Hepatocyte (in vitro differentiated cells): ENCODE measurements at regions not wholly inside any gene's neighbourhood (a gene's known extent, or its start where the extent isn't known, plus 50 kb on each side); places are given as distances from the start of the nearest gene placed in this dataset.

Experiments used
- DNase-seq: peaks from one replicate; pipeline ENCODE4 v3.0.0-alpha.2; 2016; ENCODE audit warnings: low spot score
- H2AFZ ChIP-seq: fragments of 200-600 bp; sonication (generic); 2 replicates; pipeline ENCODE4 v1.6.0; 2016; ENCODE audit warnings: antibody characterized with exemption, mild to moderate bottlenecking
- H3K27ac ChIP-seq: fragments of 200-600 bp; sonication (generic); 2 replicates; pipeline ENCODE4 v1.5.1; 2016; ENCODE audit warnings: mild to moderate bottlenecking
- H3K27me3 ChIP-seq: fragments of 200-600 bp; sonication (generic); 2 replicates; pipeline ENCODE4 v1.6.1; 2016
- H3K36me3 ChIP-seq: fragments of 200-600 bp; sonication (generic); replicated peaks from 2 replicates; pipeline ENCODE4 v1.5.1; 2016; ENCODE audit warnings: low read depth; ENCODE audit not compliant: insufficient read depth
- H3K4me1 ChIP-seq: fragments of 200-600 bp; sonication (generic); 2 replicates; pipeline ENCODE4 v1.5.1; 2016; ENCODE audit warnings: mild to moderate bottlenecking, moderate library complexity; ENCODE audit not compliant: insufficient read depth
- H3K4me2 ChIP-seq: fragments of 200-600 bp; sonication (generic); 2 replicates; pipeline ENCODE4 v1.6.0; 2016
- H3K4me3 ChIP-seq: fragments of 200-600 bp; sonication (generic); 2 replicates; pipeline ENCODE4 v1.5.1; 2016; ENCODE audit warnings: mild to moderate bottlenecking
- H3K79me2 ChIP-seq: fragments of 200-600 bp; sonication (generic); 2 replicates; pipeline ENCODE4 v1.6.0; 2017; ENCODE audit warnings: mild to moderate bottlenecking
- H3K9me2 ChIP-seq: fragments of 200-600 bp; sonication (generic); replicated peaks from 2 replicates; pipeline ENCODE4 v1.6.0; 2017; ENCODE audit warnings: mild to moderate bottlenecking; ENCODE audit not compliant: insufficient read depth
- H3K9me3 ChIP-seq: fragments of 200-600 bp; sonication (generic); 2 replicates; pipeline ENCODE4 v1.5.1; 2016; ENCODE audit warnings: low read depth, mild to moderate bottlenecking
- H4K20me1 ChIP-seq: fragments of 200-600 bp; sonication (generic); 2 replicates; pipeline ENCODE4 v1.6.0; 2016; ENCODE audit warnings: mild to moderate bottlenecking; ENCODE audit not compliant: insufficient read depth, poor library complexity, severe bottlenecking
- EZH2 ChIP-seq: fragments of 200-600 bp; sonication (generic); IDR thresholded peaks from 2 replicates; pipeline ENCODE4 v1.6.1; 2016; ENCODE audit warnings: antibody characterized with exemption, mild to moderate bottlenecking, borderline replicate concordance
- EZH2phosphoT487 ChIP-seq: fragments of 200-600 bp; sonication (generic); IDR thresholded peaks from one replicate; pipeline ENCODE4 v1.6.1; 2018; ENCODE audit warnings: antibody characterized with exemption, mild to moderate bottlenecking, low read depth, moderate library complexity; ENCODE audit not compliant: unreplicated experiment, severe bottlenecking
- WGBS: methylation state at CpG from one replicate; pipeline ENCODE4 v1.1.6; 2016; ENCODE audit warnings: low lambda C conversion rate; ENCODE audit errors: missing lambda C conversion rate; 5-methylcytosine and 5-hydroxymethylcytosine counted together
- TF ChIP-seq, protein P1 (sequence below): fragments of 200-600 bp; sonication (generic); IDR thresholded peaks from 2 replicates; pipeline ENCODE4 v1.5.1; 2016; ENCODE audit warnings: antibody characterized with exemption, mild to moderate bottlenecking; ENCODE audit not compliant: poor library complexity

DNA sequence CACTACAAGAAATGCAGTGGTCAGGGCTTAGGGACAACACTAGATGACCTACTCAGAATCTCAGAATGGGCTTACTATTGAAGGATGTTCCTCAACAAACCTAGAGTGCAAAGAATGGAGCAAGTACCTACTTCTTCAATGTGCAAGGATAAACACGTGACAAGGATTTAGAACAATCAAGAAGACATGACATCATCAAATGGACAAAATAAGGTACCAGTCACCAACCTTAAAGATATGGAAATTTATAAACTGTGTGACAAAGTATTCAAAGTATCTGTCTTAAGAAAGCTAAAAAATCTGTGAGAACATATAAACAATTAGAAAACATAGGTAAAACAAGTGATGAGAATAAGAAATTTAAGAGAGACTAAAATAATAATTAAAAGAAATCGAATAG lies 656.1 kb downstream of the ZWINT start:
- no peak overlapping the region for H3K4me3 ChIP-seq
- DNase-seq = no peak
- no peak overlapping the region for H3K4me2 ChIP-seq
- H3K9me3 ChIP-seq = no peaks in the 10 kb centered on the region
- TF ChIP-seq EZH2phosphoT487 (no peak), EZH2 (no peak)
- TF ChIP-seq, protein P1, sequence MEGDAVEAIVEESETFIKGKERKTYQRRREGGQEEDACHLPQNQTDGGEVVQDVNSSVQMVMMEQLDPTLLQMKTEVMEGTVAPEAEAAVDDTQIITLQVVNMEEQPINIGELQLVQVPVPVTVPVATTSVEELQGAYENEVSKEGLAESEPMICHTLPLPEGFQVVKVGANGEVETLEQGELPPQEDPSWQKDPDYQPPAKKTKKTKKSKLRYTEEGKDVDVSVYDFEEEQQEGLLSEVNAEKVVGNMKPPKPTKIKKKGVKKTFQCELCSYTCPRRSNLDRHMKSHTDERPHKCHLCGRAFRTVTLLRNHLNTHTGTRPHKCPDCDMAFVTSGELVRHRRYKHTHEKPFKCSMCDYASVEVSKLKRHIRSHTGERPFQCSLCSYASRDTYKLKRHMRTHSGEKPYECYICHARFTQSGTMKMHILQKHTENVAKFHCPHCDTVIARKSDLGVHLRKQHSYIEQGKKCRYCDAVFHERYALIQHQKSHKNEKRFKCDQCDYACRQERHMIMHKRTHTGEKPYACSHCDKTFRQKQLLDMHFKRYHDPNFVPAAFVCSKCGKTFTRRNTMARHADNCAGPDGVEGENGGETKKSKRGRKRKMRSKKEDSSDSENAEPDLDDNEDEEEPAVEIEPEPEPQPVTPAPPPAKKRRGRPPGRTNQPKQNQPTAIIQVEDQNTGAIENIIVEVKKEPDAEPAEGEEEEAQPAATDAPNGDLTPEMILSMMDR = no peak
- no peaks in the 10 kb centered on the region for H3K27me3 ChIP-seq
- H4K20me1 ChIP-seq = no peaks in the 10 kb centered on the region
- no peak overlapping the region for H2AFZ ChIP-seq
- WGBS = 94% methylated on average over 2 of the region's 2 CpGs
- peaks cover 3% of the 10 kb centered on the region for H3K9me2 ChIP-seq
- H3K79me2 ChIP-seq = no peaks in the 10 kb centered on the region
- no peaks in the 10 kb centered on the region for H3K36me3 ChIP-seq
- no peaks in the 10 kb centered on the region for H3K4me1 ChIP-seq
- H3K27ac ChIP-seq = no peak overlapping the region

DNA sequence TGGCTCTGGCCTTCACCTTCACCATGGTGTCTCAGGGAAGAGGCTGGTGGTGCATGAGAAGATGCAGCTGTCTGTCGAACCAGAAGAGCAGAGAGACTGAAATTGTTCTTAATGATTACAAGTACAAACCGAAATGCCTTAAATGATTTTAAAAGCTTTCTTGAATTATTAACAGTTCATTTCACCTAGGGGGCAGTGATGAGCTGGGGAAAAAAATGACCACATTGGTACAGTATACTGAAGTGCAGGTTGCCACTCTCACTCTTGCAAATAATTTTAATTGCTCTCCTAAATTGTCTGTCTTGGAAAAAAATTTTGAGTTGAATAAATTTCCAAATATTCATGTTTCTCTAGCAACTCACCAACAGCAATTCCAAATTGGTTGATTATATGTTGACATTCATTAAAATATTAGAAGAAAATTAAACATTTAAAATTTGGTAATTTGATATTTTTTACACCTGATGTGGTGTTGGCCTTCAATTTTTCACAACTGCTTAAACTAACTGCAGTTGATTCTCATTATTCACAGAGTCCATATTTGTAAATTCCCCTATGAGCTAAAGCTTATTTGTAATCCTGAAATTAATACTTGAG lies 692.6 kb downstream of the ZWINT start:
- no peak overlapping the region for H3K4me3 ChIP-seq
- H3K27me3 ChIP-seq = no peaks in the 10 kb centered on the region
- H2AFZ ChIP-seq = no peak overlapping the region
- TF ChIP-seq, protein P1 = peak; percentile 44
- TF ChIP-seq EZH2phosphoT487 = no peak
- no peaks in the 10 kb centered on the region for H4K20me1 ChIP-seq
- no peaks in the 10 kb centered on the region for H3K9me3 ChIP-seq
- DNase-seq = peak; percentile 43
- no peak overlapping the region for H3K27ac ChIP-seq
- no peaks in the 10 kb centered on the region for H3K9me2 ChIP-seq
- H3K36me3 ChIP-seq = no peaks in the 10 kb centered on the region
- WGBS = 75% methylated on average over 2 of the region's 2 CpGs
- no peaks in the 10 kb centered on the region for H3K4me1 ChIP-seq
- no peaks in the 10 kb centered on the region for H3K79me2 ChIP-seq
- no peak overlapping the region for H3K4me2 ChIP-seq

- Histone ChIP-seq H4K20me1 (no peaks in the 10 kb centered on the region), H3K27me3 (no peaks in the 10 kb centered on the region), H3K9me2 (no peaks in the 10 kb centered on the region), H3K4me1 (no peaks in the 10 kb centered on the region), H2AFZ (no peak overlapping the region), H3K4me3 (no peak overlapping the region), H3K36me3 (no peaks in the 10 kb centered on the region), H3K79me2 (no peaks in the 10 kb centered on the region), H3K4me2 (no peak overlapping the region), H3K27ac (no peak overlapping the region), H3K9me3 (no peaks in the 10 kb centered on the region)
- no peak for DNase-seq
- TF ChIP-seq EZH2phosphoT487 (no peak), EZH2 (no peak)
- TF ChIP-seq, protein P1 = no peak
These were observed 707.5 kb downstream of the ZWINT start for GRCh38 chr10:55653531-55653930.

GRCh38 chr10:55641601-55642000 lies 719.5 kb downstream of the ZWINT start:
- no peak for DNase-seq
- Histone ChIP-seq H2AFZ (no peak overlapping the region), H3K9me3 (no peaks in the 10 kb centered on the region), H3K4me1 (no peaks in the 10 kb centered on the region), H3K9me2 (no peaks in the 10 kb centered on the region), H3K4me3 (no peak overlapping the region), H3K4me2 (no peak overlapping the region), H3K79me2 (no peaks in the 10 kb centered on the region), H3K27ac (no peak overlapping the region), H3K36me3 (no peaks in the 10 kb centered on the region), H4K20me1 (no peaks in the 10 kb centered on the region), H3K27me3 (no peaks in the 10 kb centered on the region)
- TF ChIP-seq EZH2phosphoT487 (no peak), EZH2 (no peak)
- TF ChIP-seq, protein P1 = no peak
- WGBS = 92% methylated on average over 1 of the region's 1 CpG
